GM19372 (cell line): ENCODE measurements at regions not wholly inside any gene's neighbourhood (a gene's known extent, or its start where the extent isn't known, plus 50 kb on each side); places are given as distances from the start of the nearest gene placed in this dataset.
"Not testable (repeated sequence)": the region's sequence is repeated elsewhere in the genome, so short reads cannot be mapped to it uniquely, and the experiment has no call there.

ENCODE experiments used
- ATAC-seq: cut with Tn5 transposase; IDR thresholded peaks from one replicate; pipeline ENCODE4 v1.9.1; 2021; ENCODE audit warnings: mild to moderate bottlenecking, low read depth, moderate library complexity; ENCODE audit not compliant: unreplicated experiment

- no peak for ATAC-seq
Observed at GRCh38 chr7:145489609-145490008, 627.0 kb upstream of the CNTNAP2 start.

GRCh38 chr7:145488816-145489215, 627.8 kb upstream of the CNTNAP2 start:
- ATAC-seq, result no peak

GRCh38 chr7:145481985-145482384, 634.6 kb upstream of the CNTNAP2 start:
- no peak for ATAC-seq

- no peak for ATAC-seq
Observed at GRCh38 chr7:145478541-145478940, 638.1 kb upstream of the CNTNAP2 start.

- no peak for ATAC-seq
Observed at GRCh38 chr7:145474009-145474686, 638.3 kb upstream of the TPK1 start.

GRCh38 chr7:145471883-145472282, 636.0 kb upstream of the TPK1 start:
- no peak for ATAC-seq

GRCh38 chr7:145464287-145464686, 628.4 kb upstream of the TPK1 start:
- ATAC-seq, result no peak

- no peak for ATAC-seq
Observed at GRCh38 chr7:145462463-145462862, 626.6 kb upstream of the TPK1 start.

- no peak for ATAC-seq
Observed at GRCh38 chr7:145434811-145435210, 599.0 kb upstream of the TPK1 start.

- ATAC-seq, result no peak
Observed at GRCh38 chr7:145431834-145432233, 596.0 kb upstream of the TPK1 start.

- ATAC-seq, result not testable (repeated sequence)
Observed at GRCh38 chr7:145418481-145418880, 582.6 kb upstream of the TPK1 start.

- no peak for ATAC-seq
Observed at GRCh38 chr7:145411066-145411465, 575.2 kb upstream of the TPK1 start.

GRCh38 chr7:145398758-145399157, 562.9 kb upstream of the TPK1 start:
- no peak for ATAC-seq

- ATAC-seq, result no peak
Observed at GRCh38 chr7:145394126-145394525, 558.3 kb upstream of the TPK1 start.

- no peak for ATAC-seq
Observed at GRCh38 chr7:145382762-145383161, 546.9 kb upstream of the TPK1 start.

GRCh38 chr7:145378197-145378596, 542.3 kb upstream of the TPK1 start:
- no peak for ATAC-seq

- ATAC-seq, result no peak
Observed at GRCh38 chr7:145360511-145361100, 524.8 kb upstream of the TPK1 start.

- ATAC-seq, result no peak
Observed at GRCh38 chr7:145350334-145350733, 514.5 kb upstream of the TPK1 start.

- not testable (repeated sequence) for ATAC-seq
Observed at GRCh38 chr7:145349452-145349851, 513.6 kb upstream of the TPK1 start.

GRCh38 chr7:145347271-145347670, 511.4 kb upstream of the TPK1 start:
- no peak for ATAC-seq

- ATAC-seq, result no peak
Observed at GRCh38 chr7:145339319-145339718, 503.5 kb upstream of the TPK1 start.

GRCh38 chr7:145331522-145331921, 495.7 kb upstream of the TPK1 start:
- no peak for ATAC-seq
